Caco-2 (cell line): ENCODE measurements at regions not wholly inside any gene's neighbourhood (a gene's known extent, or its start where the extent isn't known, plus 50 kb on each side); places are given as distances from the start of the nearest gene placed in this dataset.

Source experiments
- BruUV-seq: library from RNA; stranded (reverse); fragments of 400-500 nt; replicated peaks from 2 replicates; lab custom pipeline; 2021; lab: Mats Ljungman, UMichigan
- CTCF ChIA-PET: fragments of 300-600 bp; sonication (Branson Sonifier 250); formaldehyde crosslinking; loops from one replicate; lab custom pipeline; 2022; ENCODE audit warnings: antibody characterized with exemption; lab: Charles Lee
- POLR2A ChIA-PET: fragments of 300-600 bp; sonication (Branson Sonifier 250); formaldehyde crosslinking; loops from one replicate; lab custom pipeline; 2022; ENCODE audit warnings: antibody characterized with exemption; lab: Charles Lee
- DNase-seq, 2 experiments: peaks; one replicate each; pipeline versions ENCODE4 v3.0.0 to v3.0.0-alpha.2; 2020 to 2022
- H3K27me3 ChIP-seq: replicated peaks from 2 replicates; pipeline ENCODE4 v1.6.0; 2011; ENCODE audit warnings: low read length; ENCODE audit not compliant: control insufficient read depth, insufficient read depth
- H3K36me3 ChIP-seq: 2 replicates; pipeline ENCODE4 v1.5.1; 2011; ENCODE audit warnings: low read length; ENCODE audit not compliant: control insufficient read depth, insufficient read depth
- H3K4me1 ChIP-seq: fragments of 250-450 bp; sonication (Bioruptor Pico); 2 replicates; pipeline ENCODE4 v1.5.1; 2020; ENCODE audit warnings: mild to moderate bottlenecking
- H3K4me3 ChIP-seq: 2 replicates; pipeline ENCODE4 v1.5.1; 2011; ENCODE audit warnings: low read depth, mild to moderate bottlenecking, control low read depth, low read length
- H3K9me3 ChIP-seq: fragments of 250-450 bp; sonication (Bioruptor Pico); 2 replicates; pipeline ENCODE4 v1.5.1; 2020; ENCODE audit warnings: mild to moderate bottlenecking, moderate library complexity
- H3K27ac Mint-ChIP-seq: one replicate; pipeline ENCODE4 v1.8.0; 2022; ENCODE audit warnings: mixed read lengths; ENCODE audit not compliant: unreplicated experiment
- H3K27me3 Mint-ChIP-seq: one replicate; pipeline ENCODE4 v1.8.0; 2022; ENCODE audit warnings: mixed read lengths; ENCODE audit not compliant: insufficient read depth, unreplicated experiment
- H3K36me3 Mint-ChIP-seq: one replicate; pipeline ENCODE4 v1.8.0; 2022; ENCODE audit warnings: mild to moderate bottlenecking, mixed read lengths; ENCODE audit not compliant: insufficient read depth, unreplicated experiment
- H3K4me1 Mint-ChIP-seq: one replicate; pipeline ENCODE4 v1.8.0; 2022; ENCODE audit warnings: low read depth, mixed read lengths; ENCODE audit not compliant: unreplicated experiment
- H3K4me3 Mint-ChIP-seq: one replicate; pipeline ENCODE4 v1.8.0; 2022; ENCODE audit warnings: mild to moderate bottlenecking, moderate library complexity, mixed read lengths; ENCODE audit not compliant: unreplicated experiment
- H3K9me3 Mint-ChIP-seq: one replicate; pipeline ENCODE4 v1.8.0; 2022; ENCODE audit warnings: mixed read lengths; ENCODE audit not compliant: unreplicated experiment
- intact Hi-C: fragments of 100-400 bp; cut with micrococcal nuclease; formaldehyde crosslinking; loops from one replicate; pipeline ENCODE4 v1.10.0; 2022; ENCODE audit not compliant: unreplicated experiment
- TF ChIP-seq, protein P1 (sequence below), 2 experiments: fragments of 200-600 bp in 1 of 2; IDR thresholded peaks; 1 replicate in 1 of 2; 2 replicates in 1 of 2; pipeline versions ENCODE4 v1.5.1 to v1.8.0; 2011 to 2022; ENCODE audit warnings: antibody characterized with exemption in 1 of 2, control low read depth in 1 of 2, inconsistent platforms in 1 of 2, low read depth in 1 of 2, low read length in 1 of 2, mild to moderate bottlenecking in 1 of 2, moderate library complexity in 1 of 2; ENCODE audit not compliant: insufficient read depth in 1 of 2, severe bottlenecking in 1 of 2, unreplicated experiment in 1 of 2

- Histone ChIP-seq H3K36me3 (no peaks in the 10 kb centered on the region; the same call in 1 of the 2 replicates), H3K27me3 (no peaks in the 10 kb centered on the region), H3K9me3 (no peaks in the 10 kb centered on the region), H3K4me1 (no peaks in the 10 kb centered on the region), H3K4me3 (no peak overlapping the region)
- no TSS peak for BruUV-seq
- no peak for DNase-seq
- Mint-ChIP-seq H3K9me3 (no peaks in the 10 kb centered on the region), H3K36me3 (no peaks in the 10 kb centered on the region), H3K4me3 (no peak overlapping the region), H3K27me3 (no peaks in the 10 kb centered on the region), H3K27ac (no peak overlapping the region), H3K4me1 (no peaks in the 10 kb centered on the region)
- ChIA-PET CTCF (no interaction called here), POLR2A (interaction anchor here (0.6 kb wide), 1 partner anchor 1924 kb away, joined by 3 read pairs; no protein-coding TSS in a partner anchor)
- TF ChIP-seq, protein P1, sequence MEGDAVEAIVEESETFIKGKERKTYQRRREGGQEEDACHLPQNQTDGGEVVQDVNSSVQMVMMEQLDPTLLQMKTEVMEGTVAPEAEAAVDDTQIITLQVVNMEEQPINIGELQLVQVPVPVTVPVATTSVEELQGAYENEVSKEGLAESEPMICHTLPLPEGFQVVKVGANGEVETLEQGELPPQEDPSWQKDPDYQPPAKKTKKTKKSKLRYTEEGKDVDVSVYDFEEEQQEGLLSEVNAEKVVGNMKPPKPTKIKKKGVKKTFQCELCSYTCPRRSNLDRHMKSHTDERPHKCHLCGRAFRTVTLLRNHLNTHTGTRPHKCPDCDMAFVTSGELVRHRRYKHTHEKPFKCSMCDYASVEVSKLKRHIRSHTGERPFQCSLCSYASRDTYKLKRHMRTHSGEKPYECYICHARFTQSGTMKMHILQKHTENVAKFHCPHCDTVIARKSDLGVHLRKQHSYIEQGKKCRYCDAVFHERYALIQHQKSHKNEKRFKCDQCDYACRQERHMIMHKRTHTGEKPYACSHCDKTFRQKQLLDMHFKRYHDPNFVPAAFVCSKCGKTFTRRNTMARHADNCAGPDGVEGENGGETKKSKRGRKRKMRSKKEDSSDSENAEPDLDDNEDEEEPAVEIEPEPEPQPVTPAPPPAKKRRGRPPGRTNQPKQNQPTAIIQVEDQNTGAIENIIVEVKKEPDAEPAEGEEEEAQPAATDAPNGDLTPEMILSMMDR (IDR thresholded peaks at IDR 0.05; ENCODE audit: insufficient read depth in 1 of 2, low read depth in 1 of 2, low read length in 1 of 2, severe bottlenecking in 1 of 2, unreplicated experiment in 1 of 2) = no peak
- intact Hi-C loops = no loop called here
These were observed 127.3 kb downstream of the NOC3L start for GRCh38 chr10:94235461-94235860.

GRCh38 chr10:94238006-94238617, 124.6 kb downstream of the NOC3L start:
- CTCF ChIA-PET = no interaction called here
- H3K36me3 ChIP-seq = no peaks in the 10 kb centered on the region; the same call in 1 of the 2 replicates
- Mint-ChIP-seq H3K27me3 (no peaks in the 10 kb centered on the region), H3K36me3 (no peaks in the 10 kb centered on the region), H3K4me1 (no peaks in the 10 kb centered on the region), H3K9me3 (no peaks in the 10 kb centered on the region), H3K27ac (no peak overlapping the region), H3K4me3 (no peak overlapping the region)
- DNase-seq = no peak
- TF ChIP-seq, protein P1 (IDR thresholded peaks at IDR 0.05; ENCODE audit: insufficient read depth in 1 of 2, low read depth in 1 of 2, low read length in 1 of 2, severe bottlenecking in 1 of 2, unreplicated experiment in 1 of 2) = no peak
- no peak overlapping the region for H3K4me3 ChIP-seq
- BruUV-seq = no TSS peak
- no peaks in the 10 kb centered on the region for H3K4me1 ChIP-seq
- POLR2A ChIA-PET = no interaction called here
- H3K9me3 ChIP-seq = no peaks in the 10 kb centered on the region
- intact Hi-C loops = no loop called here
- no peaks in the 10 kb centered on the region for H3K27me3 ChIP-seq

GRCh38 chr10:94239696-94240095, 123.0 kb downstream of the NOC3L start:
- H3K4me1 Mint-ChIP-seq = no peaks in the 10 kb centered on the region
- TF ChIP-seq, protein P1 (IDR thresholded peaks at IDR 0.05; ENCODE audit: insufficient read depth in 1 of 2, low read depth in 1 of 2, low read length in 1 of 2, severe bottlenecking in 1 of 2, unreplicated experiment in 1 of 2) = no peak
- H3K27me3 Mint-ChIP-seq = no peaks in the 10 kb centered on the region
- H3K27me3 ChIP-seq = no peaks in the 10 kb centered on the region
- H3K4me3 Mint-ChIP-seq = no peak overlapping the region
- no peaks in the 10 kb centered on the region for H3K9me3 Mint-ChIP-seq
- no peaks in the 10 kb centered on the region; the same call in 1 of the 2 replicates for H3K36me3 ChIP-seq
- H3K9me3 ChIP-seq = no peaks in the 10 kb centered on the region
- H3K4me3 ChIP-seq = no peak overlapping the region
- ChIA-PET CTCF (no interaction called here), POLR2A (no interaction called here)
- no peak for DNase-seq
- BruUV-seq = no TSS peak
- no peaks in the 10 kb centered on the region for H3K4me1 ChIP-seq
- intact Hi-C loops = no loop called here
- no peak overlapping the region for H3K27ac Mint-ChIP-seq
- no peaks in the 10 kb centered on the region for H3K36me3 Mint-ChIP-seq
